GM18870 (cell line): ENCODE measurements at regions not wholly inside any gene's neighbourhood (a gene's known extent, or its start where the extent isn't known, plus 50 kb on each side); places are given as distances from the start of the nearest gene placed in this dataset.

ENCODE experiments used
- ATAC-seq: cut with Tn5 transposase; IDR thresholded peaks from one replicate; pipeline ENCODE4 v1.9.1; 2021; ENCODE audit warnings: moderate library complexity; ENCODE audit not compliant: unreplicated experiment

- ATAC-seq, result no peak
Measured at GRCh38 chr2:18200771-18201170, 322.3 kb downstream of the KCNS3 start.

- no peak for ATAC-seq
Measured at GRCh38 chr2:18198677-18199076, 320.2 kb downstream of the KCNS3 start.

- ATAC-seq, result no peak
Measured at GRCh38 chr2:18194161-18194560, 315.7 kb downstream of the KCNS3 start.

- ATAC-seq, result no peak
Measured at GRCh38 chr2:18186816-18187613, 308.5 kb downstream of the KCNS3 start.

GRCh38 chr2:18182861-18183260 is 304.4 kb downstream of the KCNS3 start:
- no peak for ATAC-seq

GRCh38 chr2:18180912-18181311 is 302.4 kb downstream of the KCNS3 start:
- ATAC-seq, result no peak

- no peak for ATAC-seq
Measured at GRCh38 chr2:18180031-18180610, 301.7 kb downstream of the KCNS3 start.

GRCh38 chr2:18178736-18179349 is 300.4 kb downstream of the KCNS3 start:
- ATAC-seq, result peak; percentile 97

GRCh38 chr2:18176679-18177215 is 298.3 kb downstream of the KCNS3 start:
- ATAC-seq, result no peak

GRCh38 chr2:18172607-18173006 is 294.1 kb downstream of the KCNS3 start:
- no peak for ATAC-seq

GRCh38 chr2:18171191-18172139 is 293.0 kb downstream of the KCNS3 start:
- ATAC-seq, result no peak

- ATAC-seq, result no peak
Measured at GRCh38 chr2:18170642-18171041, 292.2 kb downstream of the KCNS3 start.

GRCh38 chr2:18169893-18170175 is 291.4 kb downstream of the KCNS3 start:
- ATAC-seq, result no peak

- no peak for ATAC-seq
Measured at GRCh38 chr2:18169121-18169892, 290.8 kb downstream of the KCNS3 start.

- no peak for ATAC-seq
Measured at GRCh38 chr2:18167871-18168270, 289.4 kb downstream of the KCNS3 start.

GRCh38 chr2:18161681-18162080 is 283.2 kb downstream of the KCNS3 start:
- no peak for ATAC-seq

- ATAC-seq, result no peak
Measured at GRCh38 chr2:18159896-18160295, 281.4 kb downstream of the KCNS3 start.

GRCh38 chr2:18156421-18156820 is 278.0 kb downstream of the KCNS3 start:
- ATAC-seq, result no peak

GRCh38 chr2:18156002-18156401 is 277.5 kb downstream of the KCNS3 start:
- no peak for ATAC-seq

GRCh38 chr2:18154812-18155211 is 276.3 kb downstream of the KCNS3 start:
- ATAC-seq, result no peak
